K562 (cell line): ENCODE measurements at regions not wholly inside any gene's neighbourhood (a gene's known extent, or its start where the extent isn't known, plus 50 kb on each side); places are given as distances from the start of the nearest gene placed in this dataset.

ENCODE experiments used
- ATAC-seq: fragments of 200-7000 bp; cut with Tn5 transposase; 3 replicates; pipeline ENCODE4 v1.9.1; 2020; ENCODE audit warnings: moderate library complexity
- BruUV-seq: library from RNA; stranded (reverse); fragments of 400-500 nt; replicated peaks from 2 replicates; lab custom pipeline; 2021; lab: Mats Ljungman, UMichigan
- CTCF ChIA-PET: fragments of 300-600 bp; formaldehyde crosslinking; extraction: SDS; loops from one replicate; lab custom pipeline; 2021; ENCODE audit warnings: low intra/inter-chr PET ratio; lab: Yijun Ruan, JAX
- POLR2A ChIA-PET: fragments of 300-600, 350-650 bp; sonication (Branson Sonifier 250); formaldehyde crosslinking; extraction: SDS; loops from one replicate; lab custom pipeline; 2021; ENCODE audit warnings: antibody characterized with exemption, inconsistent platforms; lab: Yijun Ruan, JAX
- DNase-seq, 4 experiments: peaks; one replicate each; pipeline versions ENCODE4 v3.0.0 to v3.0.0-alpha.2; 2011 to 2018; ENCODE audit warnings: low spot score in 3 of 4, mixed read lengths in 3 of 4; ENCODE audit errors: extremely low read depth in 1 of 4
- FAIRE-seq: peaks from 2 replicates; lab custom pipeline; 2011; peaks lifted over from hg19 to GRCh38; lab: Jason Lieb, UNC
- H2AFZ ChIP-seq: 2 replicates; pipeline ENCODE4 v1.6.0; 2011; ENCODE audit warnings: low read depth, low read length, control low read depth, inconsistent platforms
- H3K27ac ChIP-seq: fragments of 200-600 bp; 3 replicates; pipeline ENCODE4 v1.8.0; 2011; ENCODE audit warnings: low read depth, mild to moderate bottlenecking, control low read depth, inconsistent platforms, low read length, moderate library complexity, mixed read lengths; ENCODE audit errors: extremely low read depth
- H3K27me3 ChIP-seq, 2 experiments: fragments of 300-600 bp in 1 of 2; 2 replicates in 1 of 2; 3 replicates in 1 of 2; pipeline versions ENCODE4 v1.6.0 to v1.8.0; 2011; ENCODE audit warnings: inconsistent platforms in 2 of 2, low read length in 2 of 2, mild to moderate bottlenecking in 1 of 2, mixed read lengths in 1 of 2, moderate library complexity in 1 of 2; ENCODE audit not compliant: control insufficient read depth in 2 of 2, insufficient read depth in 2 of 2
- H3K36me3 ChIP-seq: fragments of 300-600 bp; 3 replicates; pipeline ENCODE4 v1.8.0; 2011; ENCODE audit warnings: mild to moderate bottlenecking, low read length, inconsistent platforms; ENCODE audit not compliant: control insufficient read depth, insufficient read depth
- H3K4me1 ChIP-seq, 2 experiments: fragments of 200-600 bp in 1 of 2; replicated peaks in 1 of 2; 2 replicates in 1 of 2; 3 replicates in 1 of 2; pipeline versions ENCODE4 v1.5.1 to v1.8.0; 2011; ENCODE audit warnings: inconsistent platforms in 2 of 2, low read length in 2 of 2, mild to moderate bottlenecking in 1 of 2, mixed read lengths in 1 of 2, moderate library complexity in 1 of 2; ENCODE audit not compliant: control insufficient read depth in 2 of 2, insufficient read depth in 2 of 2
- H3K4me2 ChIP-seq: 2 replicates; pipeline ENCODE4 v1.6.1; 2011; ENCODE audit warnings: low read length, control low read depth, inconsistent platforms, mixed read lengths; ENCODE audit not compliant: insufficient read depth
- H3K4me3 ChIP-seq: fragments of 200-600 bp; sonication (generic), shearing (Covaris generic); 2 replicates; pipeline ENCODE4 v1.5.1; 2016; ENCODE audit warnings: control low read depth, inconsistent platforms
- H3K79me2 ChIP-seq: fragments of 200-600 bp; 3 replicates; pipeline ENCODE4 v1.8.0; 2011; ENCODE audit warnings: low read length, inconsistent platforms; ENCODE audit not compliant: control insufficient read depth, insufficient read depth
- H3K9ac ChIP-seq, 2 experiments: 2 replicates each; pipeline versions ENCODE4 v1.6.0 to v1.6.1; 2011; ENCODE audit warnings: low read depth in 2 of 2, low read length in 2 of 2, control low read depth in 1 of 2, inconsistent platforms in 1 of 2, mild to moderate bottlenecking in 1 of 2, mixed read lengths in 1 of 2; ENCODE audit not compliant: insufficient read depth in 1 of 2
- H3K9me1 ChIP-seq: one replicate; pipeline ENCODE4 v1.6.0; 2011; ENCODE audit warnings: inconsistent platforms, mild to moderate bottlenecking, low read length, moderate library complexity; ENCODE audit not compliant: control insufficient read depth, insufficient read depth
- H3K9me3 ChIP-seq: replicated peaks from 2 replicates; pipeline ENCODE4 v1.5.1; 2011; ENCODE audit warnings: low read depth, low read length, inconsistent platforms; ENCODE audit not compliant: control insufficient read depth, insufficient read depth
- H4K20me1 ChIP-seq: replicated peaks from 2 replicates; pipeline ENCODE4 v1.6.1; 2011; ENCODE audit warnings: low read length, inconsistent platforms, mixed read lengths; ENCODE audit not compliant: control insufficient read depth, insufficient read depth
- CSDE1 ChIP-seq, 2 experiments: fragments of 450-650 bp; IDR thresholded peaks; 2 replicates each; pipeline ENCODE4 v1.6.1; 2016; ENCODE audit warnings: mild to moderate bottlenecking in 1 of 2
- FOXJ2 ChIP-seq: fragments of 200-800 bp; sonication (Bioruptor generic); IDR thresholded peaks from 2 replicates; pipeline ENCODE4 v1.6.1; 2016; ENCODE audit warnings: missing genetic modification characterization, missing compliant biosample characterization
- KHSRP ChIP-seq: fragments of 450-650 bp; IDR thresholded peaks from 2 replicates; pipeline ENCODE4 v1.6.1; 2017
- MCM7 ChIP-seq, 2 experiments: fragments of 450-650 bp; IDR thresholded peaks; 2 replicates each; pipeline ENCODE4 v1.6.1; 2016 to 2018
- RAD21 ChIP-seq, 2 experiments: fragments of 250-450 bp in 1 of 2; fragments of 450-650 bp in 1 of 2; sonication (Bioruptor Pico) in 1 of 2; formaldehyde crosslinking in 1 of 2; IDR thresholded peaks in 1 of 2; conservative IDR thresholded peaks in 1 of 2; 2 replicates each; pipeline versions ENCODE4 v1.4.0 to v1.8.0; 2020 to 2022; ENCODE audit warnings: mild to moderate bottlenecking in 2 of 2, moderate library complexity in 1 of 2
- ZNF76 ChIP-seq: fragments of 250-450 bp; sonication (Bioruptor Pico); IDR thresholded peaks from 2 replicates; pipeline ENCODE4 v1.4.0; 2020; ENCODE audit warnings: mild to moderate bottlenecking, moderate library complexity, borderline replicate concordance
- WGBS: fragments of 100-300 bp; shearing (Covaris generic); methylation state at CpG from one replicate; pipeline ENCODE4 v1.1.6; 2016; ENCODE audit warnings: low coverage, mixed read lengths; ENCODE audit not compliant: insufficient coverage; ENCODE audit errors: missing lambda C conversion rate; 5-methylcytosine and 5-hydroxymethylcytosine counted together
- in situ Hi-C: fragments of 300-500 bp; cut with MboI; formaldehyde crosslinking; loops from 4 replicates; pipeline ENCODE4 v1.15.0; 2018; ENCODE audit warnings: inconsistent platforms, mixed read lengths
- intact Hi-C: fragments of 100-400 bp; cut with micrococcal nuclease; formaldehyde crosslinking; loops from 2 replicates; pipeline ENCODE4 v1.14.2; 2022
- TF ChIP-seq, protein P1 (sequence below): fragments of 450-650 bp; formaldehyde crosslinking; IDR thresholded peaks from 2 replicates; pipeline ENCODE4 v1.4.0; 2022; ENCODE audit warnings: missing genetic modification characterization
- TF ChIP-seq, protein P2 (sequence below), 2 experiments: fragments of 450-650 bp; formaldehyde crosslinking in 1 of 2; IDR thresholded peaks; 2 replicates each; pipeline versions ENCODE4 v1.4.0 to v1.6.1; 2014 to 2020; ENCODE audit warnings: mild to moderate bottlenecking in 2 of 2, borderline replicate concordance in 1 of 2, low read depth in 1 of 2

DNA sequence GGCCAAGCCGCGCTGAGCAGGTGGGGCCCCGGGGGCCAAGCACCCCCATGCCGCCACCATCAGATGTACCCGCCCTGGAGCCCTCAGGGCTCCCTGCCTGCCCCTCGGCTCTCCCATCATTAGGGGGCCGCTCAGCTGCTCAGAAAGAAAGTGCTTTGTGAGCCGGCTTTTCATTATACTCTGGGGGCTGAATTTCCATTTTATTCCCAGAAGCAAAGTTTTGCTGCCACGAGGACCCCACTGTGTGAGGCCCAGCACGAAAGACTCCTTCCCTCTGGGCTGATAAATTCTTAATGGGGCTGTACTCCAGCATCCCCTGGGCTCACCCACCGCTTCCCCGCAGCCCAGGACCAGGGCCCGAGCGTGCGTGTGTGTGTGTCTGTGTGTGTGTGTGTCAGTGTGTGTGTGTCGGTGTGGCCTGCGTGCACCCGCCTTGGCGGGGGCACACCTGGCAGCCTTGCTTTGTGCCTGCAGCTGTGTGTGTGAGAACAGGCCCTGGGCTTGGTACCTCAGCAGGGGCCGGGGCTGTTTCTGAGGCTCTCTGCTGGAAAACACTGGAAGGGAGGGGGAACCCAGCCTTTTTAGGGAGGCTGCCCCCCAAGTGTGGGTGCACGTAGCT, 103.0 kb upstream of the GSE1 start (continued):
- TF ChIP-seq ZNF76 (no peak), KHSRP (no peak), MCM7 (IDR thresholded peaks at IDR 0.05) (no peak)

DNA sequence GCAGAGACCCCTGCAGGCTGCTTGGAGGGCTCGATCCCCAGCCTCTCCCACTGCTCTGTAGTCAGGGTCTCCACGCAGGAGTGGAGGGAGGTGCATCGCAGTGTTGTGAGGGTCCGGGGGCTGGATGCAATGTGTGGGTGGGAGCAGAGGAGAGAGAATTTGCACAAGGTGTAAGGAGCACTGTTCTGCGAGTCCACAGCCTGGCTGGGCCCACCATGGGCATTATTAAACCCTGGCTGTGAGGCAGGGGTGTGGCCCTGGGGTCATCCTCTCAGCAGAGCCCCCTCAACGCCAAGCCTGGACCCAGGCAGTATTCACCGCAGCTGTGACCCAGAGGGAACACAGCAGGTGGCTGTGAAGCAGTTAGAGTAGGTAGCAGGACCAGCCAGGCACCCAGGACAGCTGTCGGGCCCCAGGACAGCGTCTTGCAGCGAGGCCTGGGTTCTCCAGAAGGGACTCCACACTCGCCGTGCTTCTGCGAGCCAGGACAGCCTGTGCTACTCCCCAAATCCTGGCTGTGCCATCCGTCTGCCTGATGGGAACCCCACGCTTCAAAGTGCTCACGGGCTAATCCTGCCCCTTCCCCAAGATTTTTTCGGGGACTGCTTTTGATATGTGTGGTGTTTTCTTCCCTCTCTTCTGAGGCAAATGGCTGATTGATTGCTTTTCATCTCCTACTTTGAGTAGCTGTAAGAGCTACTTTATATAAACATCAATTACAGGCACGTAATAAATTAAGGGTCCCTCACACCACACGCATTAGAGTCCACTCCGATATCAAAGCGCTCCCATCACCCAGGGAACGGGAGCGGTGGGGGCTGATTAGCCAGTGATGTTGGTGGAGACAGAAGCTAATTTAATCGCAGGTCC, 100.9 kb upstream of the GSE1 start:
- POLR2A ChIA-PET: interaction anchor here (0.6 to 1.6 kb wide), 8 partner anchors 10 to 45 kb away, joined by 3 to 7 read pairs (median 4); no protein-coding TSS in a partner anchor
- Histone ChIP-seq H4K20me1 (peaks cover 16% of the 10 kb centered on the region; the same call in 1 of the 2 replicates), H3K9ac (peak overlapping the region in 1 of 2 experiments; percentile 72; a peak in 2 of 4 replicates), H3K4me3 (no peak overlapping the region), H3K27ac (no peak overlapping the region), H3K79me2 (peaks cover 6% of the 10 kb centered on the region; the same call in 1 of the 3 replicates), H3K27me3 (no peaks in the 10 kb centered on the region), H3K9me3 (no peaks in the 10 kb centered on the region), H3K4me2 (no peak overlapping the region), H2AFZ (no peak overlapping the region), H3K9me1 (no peaks in the 10 kb centered on the region), H3K36me3 (no peaks in the 10 kb centered on the region; the same call in 2 of the 3 replicates), H3K4me1 (peaks cover 5 to 79% of the 10 kb centered on the region in 2 experiments; a peak in 4 of 5 replicates)
- ATAC-seq: no peak
- no peak for DNase-seq
- in situ Hi-C loops: no loop called here
- TF ChIP-seq, protein P1, sequence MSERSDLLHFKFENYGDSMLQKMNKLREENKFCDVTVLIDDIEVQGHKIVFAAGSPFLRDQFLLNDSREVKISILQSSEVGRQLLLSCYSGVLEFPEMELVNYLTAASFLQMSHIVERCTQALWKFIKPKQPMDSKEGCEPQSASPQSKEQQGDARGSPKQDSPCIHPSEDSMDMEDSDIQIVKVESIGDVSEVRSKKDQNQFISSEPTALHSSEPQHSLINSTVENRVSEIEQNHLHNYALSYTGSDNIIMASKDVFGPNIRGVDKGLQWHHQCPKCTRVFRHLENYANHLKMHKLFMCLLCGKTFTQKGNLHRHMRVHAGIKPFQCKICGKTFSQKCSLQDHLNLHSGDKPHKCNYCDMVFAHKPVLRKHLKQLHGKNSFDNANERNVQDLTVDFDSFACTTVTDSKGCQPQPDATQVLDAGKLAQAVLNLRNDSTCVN (CRISPR knock-in tag): no peak
- TF ChIP-seq FOXJ2 (tag) (no peak), CSDE1 (IDR thresholded peaks at IDR 0.05) (no peak), RAD21 (CRISPR knock-in tag; conservative IDR thresholded peaks at IDR 0.05 in 1 of 2, IDR thresholded peaks at IDR 0.05 in 1 of 2) (no peak)
- TF ChIP-seq, protein P2, sequence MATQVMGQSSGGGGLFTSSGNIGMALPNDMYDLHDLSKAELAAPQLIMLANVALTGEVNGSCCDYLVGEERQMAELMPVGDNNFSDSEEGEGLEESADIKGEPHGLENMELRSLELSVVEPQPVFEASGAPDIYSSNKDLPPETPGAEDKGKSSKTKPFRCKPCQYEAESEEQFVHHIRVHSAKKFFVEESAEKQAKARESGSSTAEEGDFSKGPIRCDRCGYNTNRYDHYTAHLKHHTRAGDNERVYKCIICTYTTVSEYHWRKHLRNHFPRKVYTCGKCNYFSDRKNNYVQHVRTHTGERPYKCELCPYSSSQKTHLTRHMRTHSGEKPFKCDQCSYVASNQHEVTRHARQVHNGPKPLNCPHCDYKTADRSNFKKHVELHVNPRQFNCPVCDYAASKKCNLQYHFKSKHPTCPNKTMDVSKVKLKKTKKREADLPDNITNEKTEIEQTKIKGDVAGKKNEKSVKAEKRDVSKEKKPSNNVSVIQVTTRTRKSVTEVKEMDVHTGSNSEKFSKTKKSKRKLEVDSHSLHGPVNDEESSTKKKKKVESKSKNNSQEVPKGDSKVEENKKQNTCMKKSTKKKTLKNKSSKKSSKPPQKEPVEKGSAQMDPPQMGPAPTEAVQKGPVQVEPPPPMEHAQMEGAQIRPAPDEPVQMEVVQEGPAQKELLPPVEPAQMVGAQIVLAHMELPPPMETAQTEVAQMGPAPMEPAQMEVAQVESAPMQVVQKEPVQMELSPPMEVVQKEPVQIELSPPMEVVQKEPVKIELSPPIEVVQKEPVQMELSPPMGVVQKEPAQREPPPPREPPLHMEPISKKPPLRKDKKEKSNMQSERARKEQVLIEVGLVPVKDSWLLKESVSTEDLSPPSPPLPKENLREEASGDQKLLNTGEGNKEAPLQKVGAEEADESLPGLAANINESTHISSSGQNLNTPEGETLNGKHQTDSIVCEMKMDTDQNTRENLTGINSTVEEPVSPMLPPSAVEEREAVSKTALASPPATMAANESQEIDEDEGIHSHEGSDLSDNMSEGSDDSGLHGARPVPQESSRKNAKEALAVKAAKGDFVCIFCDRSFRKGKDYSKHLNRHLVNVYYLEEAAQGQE (IDR thresholded peaks at IDR 0.05; ENCODE audit: borderline replicate concordance): no peak
- TF ChIP-seq, protein P2 (CRISPR knock-in tag; IDR thresholded peaks at IDR 0.05; ENCODE audit: low read depth): no peak
- FAIRE-seq: no peak
- no TSS peak for BruUV-seq
- 75% methylated on average over 24 of the region's 24 CpGs for WGBS
- CTCF ChIA-PET: no interaction called here
- intact Hi-C loops: no loop called here
